HG02943 (cell line): ENCODE measurements at regions not wholly inside any gene's neighbourhood (a gene's known extent, or its start where the extent isn't known, plus 50 kb on each side); places are given as distances from the start of the nearest gene placed in this dataset.

Source experiments
- ATAC-seq: cut with Tn5 transposase; IDR thresholded peaks from one replicate; pipeline ENCODE4 v1.9.1; 2021; ENCODE audit warnings: mild to moderate bottlenecking, low read depth, moderate library complexity; ENCODE audit not compliant: unreplicated experiment

GRCh38 chr6:14422917-14423316, 305.3 kb downstream of the CD83 start:
- ATAC-seq = no peak

GRCh38 chr6:14423330-14423729, 305.8 kb downstream of the CD83 start:
- no peak for ATAC-seq

- no peak for ATAC-seq
These were observed 306.4 kb downstream of the CD83 start for GRCh38 chr6:14423955-14424354.

- no peak for ATAC-seq
These were observed 308.2 kb downstream of the CD83 start for GRCh38 chr6:14425805-14426204.

GRCh38 chr6:14426281-14426680, 308.7 kb downstream of the CD83 start:
- ATAC-seq = no peak

- ATAC-seq = no peak
These were observed 310.7 kb downstream of the CD83 start for GRCh38 chr6:14428269-14428668.

GRCh38 chr6:14429396-14429795, 311.8 kb downstream of the CD83 start:
- ATAC-seq = no peak

GRCh38 chr6:14430218-14430617, 312.6 kb downstream of the CD83 start:
- ATAC-seq = no peak

- no peak for ATAC-seq
These were observed 314.1 kb downstream of the CD83 start for GRCh38 chr6:14431385-14432330.

GRCh38 chr6:14434916-14435690, 317.5 kb downstream of the CD83 start:
- no peak for ATAC-seq

- no peak for ATAC-seq
These were observed 319.1 kb downstream of the CD83 start for GRCh38 chr6:14436592-14437132.

- no peak for ATAC-seq
These were observed 321.8 kb downstream of the CD83 start for GRCh38 chr6:14439419-14439818.

- ATAC-seq = no peak
These were observed 322.8 kb downstream of the CD83 start for GRCh38 chr6:14440215-14440910.

- no peak for ATAC-seq
These were observed 323.6 kb downstream of the CD83 start for GRCh38 chr6:14440940-14441781.

- no peak for ATAC-seq
These were observed 324.7 kb downstream of the CD83 start for GRCh38 chr6:14442242-14442641.

- no peak for ATAC-seq
These were observed 326.2 kb downstream of the CD83 start for GRCh38 chr6:14443629-14444268.

GRCh38 chr6:14444295-14444972, 326.9 kb downstream of the CD83 start:
- ATAC-seq = no peak

- ATAC-seq = no peak
These were observed 329.7 kb downstream of the CD83 start for GRCh38 chr6:14447240-14447639.

- ATAC-seq = no peak
These were observed 330.7 kb downstream of the CD83 start for GRCh38 chr6:14448246-14448645.
